T-cell (primary cell): ENCODE measurements at regions not wholly inside any gene's neighbourhood (a gene's known extent, or its start where the extent isn't known, plus 50 kb on each side); places are given as distances from the start of the nearest gene placed in this dataset.

Source experiments
- ATAC-seq, 4 experiments: fragments of 200-7000 bp in 3 of 4; fragments of 150-1000 bp in 1 of 4; cut with Tn5 transposase; replicated peaks in 1 of 4; 1 replicate in 3 of 4; 2 replicates in 1 of 4; pipeline ENCODE4 v1.10.0; 2021; ENCODE audit warnings: moderate library complexity in 3 of 4, mild to moderate bottlenecking in 2 of 4, moderate number of reproducible peaks in 1 of 4
- CTCF ChIA-PET, 2 donors: fragments of 300-600 bp; sonication (Branson Sonifier 250); formaldehyde crosslinking; loops; one replicate each; lab custom pipeline; 2022; ENCODE audit warnings: antibody characterized with exemption in 2 of 2; lab: Charles Lee
- POLR2A ChIA-PET, 2 donors: fragments of 300-600 bp; sonication (Branson Sonifier 250); formaldehyde crosslinking; loops; one replicate each; lab custom pipeline; 2022; ENCODE audit warnings: antibody characterized with exemption in 2 of 2; lab: Charles Lee
- DNase-seq, 35 experiments: peaks; one replicate each; pipeline versions ENCODE4 v3.0.0 to v3.0.0-alpha.2; 2013 to 2023
- H3K27ac ChIP-seq: one replicate; pipeline ENCODE4 v1.5.1; 2013; ENCODE audit warnings: low read length
- H3K27me3 ChIP-seq, 2 experiments: replicated peaks in 1 of 2; 1 replicate in 1 of 2; 2 replicates in 1 of 2; pipeline versions ENCODE4 v1.6.1 to v1.7.0; 2013; ENCODE audit warnings: low read length in 1 of 2, mixed read lengths in 1 of 2; ENCODE audit not compliant: control insufficient read depth in 2 of 2, insufficient read depth in 2 of 2; ENCODE audit errors: extremely low read depth in 1 of 2
- H3K36me3 ChIP-seq, 2 donors: 1 replicate in 1 of 2; 2 replicates in 1 of 2; pipeline versions ENCODE4 v1.6.1 to v1.7.0; 2013; ENCODE audit warnings: low read length in 1 of 2; ENCODE audit not compliant: control insufficient read depth in 2 of 2, insufficient read depth in 1 of 2; ENCODE audit errors: extremely low read depth in 1 of 2
- H3K4me1 ChIP-seq, 2 experiments: 1 replicate in 1 of 2; 2 replicates in 1 of 2; pipeline versions ENCODE4 v1.6.1 to v1.7.0; 2013; ENCODE audit warnings: low read length in 2 of 2, mixed read lengths in 1 of 2; ENCODE audit not compliant: insufficient read depth in 2 of 2, control insufficient read depth in 1 of 2; ENCODE audit errors: extremely low read depth in 1 of 2
- H3K4me3 ChIP-seq, 2 donors: 1 replicate in 1 of 2; 2 replicates in 1 of 2; pipeline versions ENCODE4 v1.5.1 to v1.7.0; 2013; ENCODE audit warnings: mild to moderate bottlenecking in 2 of 2, low read length in 1 of 2, moderate library complexity in 1 of 2; ENCODE audit not compliant: control insufficient read depth in 1 of 2; ENCODE audit errors: extremely low read depth in 1 of 2
- H3K9me3 ChIP-seq: 2 replicates; pipeline ENCODE4 v1.7.0; 2013
- H3K27ac Mint-ChIP-seq, 2 donors: one replicate each; pipeline ENCODE4 v1.8.0; 2020 to 2021; ENCODE audit warnings: mild to moderate bottlenecking in 2 of 2, mixed read lengths in 2 of 2
- H3K27me3 Mint-ChIP-seq, 2 donors: one replicate each; pipeline ENCODE4 v1.8.0; 2021 to 2022; ENCODE audit warnings: mixed read lengths in 2 of 2
- H3K36me3 Mint-ChIP-seq: one replicate; pipeline ENCODE4 v1.8.0; 2021; ENCODE audit warnings: mixed read lengths
- H3K4me1 Mint-ChIP-seq, 3 donors: one replicate each; pipeline ENCODE4 v1.8.0; 2020 to 2022; ENCODE audit warnings: mixed read lengths in 3 of 3, mild to moderate bottlenecking in 1 of 3
- H3K4me3 Mint-ChIP-seq, 3 donors: one replicate each; pipeline ENCODE4 v1.8.0; 2020 to 2022; ENCODE audit warnings: mild to moderate bottlenecking in 3 of 3, mixed read lengths in 3 of 3, moderate library complexity in 3 of 3
- H3K9me3 Mint-ChIP-seq, 3 donors: one replicate each; pipeline ENCODE4 v1.8.0; 2020 to 2022; ENCODE audit warnings: mixed read lengths in 3 of 3
- WGBS: methylation state at CpG from one replicate; pipeline ENCODE4 v1.1.5; 2013; ENCODE audit warnings: missing lambda C conversion rate; ENCODE audit not compliant: insufficient coverage; 5-methylcytosine and 5-hydroxymethylcytosine counted together

GRCh38 chr2:220040346-220040745, 412.9 kb downstream of the SLC4A3 start:
- peaks cover 0 to 2% of the 10 kb centered on the region in 2 experiments for H3K27me3 ChIP-seq
- H3K9me3 Mint-ChIP-seq: peaks cover 0 to 8% (median 0%) of the 10 kb centered on the region in 3 donors
- H3K36me3 ChIP-seq: no peaks in the 10 kb centered on the region
- no peak overlapping the region for H3K27ac ChIP-seq
- no peak overlapping the region for H3K4me3 Mint-ChIP-seq
- 93% methylated on average over 5 of the region's 5 CpGs for WGBS
- no peak overlapping the region for H3K27ac Mint-ChIP-seq
- no peak for DNase-seq
- no peaks in the 10 kb centered on the region for H3K4me1 ChIP-seq
- H3K36me3 Mint-ChIP-seq: no peaks in the 10 kb centered on the region
- no peak overlapping the region for H3K4me3 ChIP-seq
- POLR2A ChIA-PET: no interaction called here
- no peaks in the 10 kb centered on the region for H3K9me3 ChIP-seq
- no peaks in the 10 kb centered on the region for H3K27me3 Mint-ChIP-seq
- no peaks in the 10 kb centered on the region for H3K4me1 Mint-ChIP-seq
- CTCF ChIA-PET: no interaction called here
- no peak for ATAC-seq

- no peaks in the 10 kb centered on the region for H3K4me1 ChIP-seq
- DNase-seq (no peak), ATAC-seq (no peak)
- H3K4me3 ChIP-seq: no peak overlapping the region
- no peaks in the 10 kb centered on the region for H3K4me1 Mint-ChIP-seq
- POLR2A ChIA-PET: no interaction called here
- no peaks in the 10 kb centered on the region for H3K36me3 Mint-ChIP-seq
- 72% methylated on average over 7 of the region's 9 CpGs for WGBS
- no peaks in the 10 kb centered on the region for H3K9me3 ChIP-seq
- peaks cover 0 to 8% (median 0%) of the 10 kb centered on the region in 3 donors for H3K9me3 Mint-ChIP-seq
- H3K4me3 Mint-ChIP-seq: no peak overlapping the region
- no peaks in the 10 kb centered on the region for H3K36me3 ChIP-seq
- no peak overlapping the region for H3K27ac Mint-ChIP-seq
- H3K27ac ChIP-seq: no peak overlapping the region
- CTCF ChIA-PET: no interaction called here
- no peaks in the 10 kb centered on the region for H3K27me3 Mint-ChIP-seq
- H3K27me3 ChIP-seq: peaks cover 0 to 2% of the 10 kb centered on the region in 2 experiments
Measured at GRCh38 chr2:220041447-220041846, 414.0 kb downstream of the SLC4A3 start.

- CTCF ChIA-PET: no interaction called here
- Mint-ChIP-seq H3K27ac (no peak overlapping the region), H3K4me3 (no peak overlapping the region), H3K27me3 (no peaks in the 10 kb centered on the region), H3K4me1 (no peaks in the 10 kb centered on the region), H3K9me3 (peaks cover 0 to 8% (median 0%) of the 10 kb centered on the region in 3 donors), H3K36me3 (no peaks in the 10 kb centered on the region)
- POLR2A ChIA-PET: no interaction called here
- Histone ChIP-seq H3K27ac (no peak overlapping the region), H3K4me1 (no peaks in the 10 kb centered on the region), H3K9me3 (no peaks in the 10 kb centered on the region), H3K4me3 (no peak overlapping the region), H3K36me3 (no peaks in the 10 kb centered on the region), H3K27me3 (peaks cover 0 to 2% of the 10 kb centered on the region in 2 experiments)
- 40% methylated on average over 1 of the region's 2 CpGs for WGBS
- ATAC-seq: no peak
- no peak for DNase-seq
Measured at GRCh38 chr2:220043155-220043989, 415.9 kb downstream of the SLC4A3 start.

DNA sequence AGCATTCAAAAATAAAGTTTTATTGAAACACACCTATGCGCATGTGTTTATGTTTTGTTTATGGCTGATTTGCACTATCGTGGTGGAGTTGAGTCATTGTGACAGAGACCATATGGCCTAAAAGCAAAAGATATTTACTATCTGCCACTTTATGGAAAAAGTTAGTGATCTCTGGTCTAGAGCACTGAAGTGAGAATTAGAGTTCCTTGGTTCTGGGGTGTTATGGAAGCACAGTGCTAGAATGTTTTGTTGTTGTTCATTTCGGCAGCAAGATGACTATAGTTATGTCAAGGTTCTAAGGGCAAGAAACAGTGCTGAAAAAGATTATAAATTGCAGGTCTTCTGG, 416.5 kb downstream of the SLC4A3 start:
- H3K36me3 Mint-ChIP-seq: no peaks in the 10 kb centered on the region
- ATAC-seq: no peak
- no peaks in the 10 kb centered on the region for H3K4me1 Mint-ChIP-seq
- no peaks in the 10 kb centered on the region for H3K9me3 ChIP-seq
- CTCF ChIA-PET: no interaction called here
- no peaks in the 10 kb centered on the region for H3K27me3 Mint-ChIP-seq
- no peaks in the 10 kb centered on the region for H3K36me3 ChIP-seq
- peaks cover 0 to 2% of the 10 kb centered on the region in 2 experiments for H3K27me3 ChIP-seq
- no peak overlapping the region for H3K27ac ChIP-seq
- H3K4me1 ChIP-seq: no peaks in the 10 kb centered on the region
- no peak for DNase-seq
- H3K9me3 Mint-ChIP-seq: peaks cover 0 to 8% (median 0%) of the 10 kb centered on the region in 3 donors
- no peak overlapping the region for H3K27ac Mint-ChIP-seq
- POLR2A ChIA-PET: no interaction called here
- no peak overlapping the region for H3K4me3 Mint-ChIP-seq
- no CpG with 5 or more reads among the region's 3 CpGs for WGBS
- no peak overlapping the region for H3K4me3 ChIP-seq

GRCh38 chr2:220044383-220044782, 417.0 kb downstream of the SLC4A3 start:
- no peaks in the 10 kb centered on the region for H3K9me3 ChIP-seq
- WGBS: no CpG with 5 or more reads among the region's 1 CpG
- Mint-ChIP-seq H3K4me3 (no peak overlapping the region), H3K4me1 (no peaks in the 10 kb centered on the region), H3K27me3 (no peaks in the 10 kb centered on the region), H3K27ac (no peak overlapping the region), H3K9me3 (peaks cover 0 to 8% (median 0%) of the 10 kb centered on the region in 3 donors), H3K36me3 (no peaks in the 10 kb centered on the region)
- no peaks in the 10 kb centered on the region for H3K36me3 ChIP-seq
- H3K27ac ChIP-seq: no peak overlapping the region
- H3K4me1 ChIP-seq: no peaks in the 10 kb centered on the region
- ChIA-PET POLR2A (no interaction called here), CTCF (no interaction called here)
- ATAC-seq (no peak), DNase-seq (no peak)
- H3K4me3 ChIP-seq: no peak overlapping the region
- H3K27me3 ChIP-seq: peaks cover 0 to 2% of the 10 kb centered on the region in 2 experiments

DNA sequence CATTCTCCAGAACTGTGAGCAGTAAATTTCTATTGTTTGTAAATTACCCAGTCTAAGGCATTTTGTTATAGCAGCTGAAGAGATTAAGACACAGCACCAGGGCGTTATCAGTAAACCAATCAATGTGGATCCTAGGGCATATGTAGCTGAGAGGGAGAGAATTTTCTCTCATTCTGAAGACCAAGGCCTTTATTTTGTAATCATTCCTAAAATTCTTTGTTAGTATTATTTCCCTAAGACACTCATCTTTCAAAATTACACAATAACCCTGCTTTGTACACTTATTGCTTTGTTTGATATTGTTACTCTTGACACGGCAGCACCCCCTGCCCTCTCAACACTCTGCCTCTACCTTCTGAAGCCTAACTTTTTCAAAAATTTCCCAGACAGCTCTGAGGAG, 419.1 kb downstream of the SLC4A3 start:
- H3K9me3 Mint-ChIP-seq: peaks cover 0 to 8% (median 0%) of the 10 kb centered on the region in 3 donors
- no peaks in the 10 kb centered on the region for H3K4me1 Mint-ChIP-seq
- Histone ChIP-seq H3K27me3 (no peaks in the 10 kb centered on the region), H3K4me1 (no peaks in the 10 kb centered on the region), H3K4me3 (no peak overlapping the region), H3K36me3 (no peaks in the 10 kb centered on the region), H3K9me3 (no peaks in the 10 kb centered on the region), H3K27ac (no peak overlapping the region)
- POLR2A ChIA-PET: no interaction called here
- DNase-seq: no peak
- H3K36me3 Mint-ChIP-seq: no peaks in the 10 kb centered on the region
- no peak overlapping the region for H3K4me3 Mint-ChIP-seq
- no CpG with 5 or more reads among the region's 2 CpGs for WGBS
- CTCF ChIA-PET: no interaction called here
- H3K27ac Mint-ChIP-seq: no peak overlapping the region
- no peak for ATAC-seq
- H3K27me3 Mint-ChIP-seq: no peaks in the 10 kb centered on the region
